Activated T-helper 2 cell treated with anti-CD3 and anti-CD28 coated beads, Interferon-gamma antibody, Interleukin-2, Interleukin-4, amounts not matched to agents 10 μg/mL and 5 μg/mL and 100 μg/mL, durations not matched to agents 14 hours and 24 hours and 36 hours (primary cell): ENCODE measurements at regions not wholly inside any gene's neighbourhood (a gene's known extent, or its start where the extent isn't known, plus 50 kb on each side); places are given as distances from the start of the nearest gene placed in this dataset.
A peak's percentile ranks its signal among the peaks of the same experiment; 100 is the strongest.
"Not testable (repeated sequence)": the region's sequence is repeated elsewhere in the genome, so short reads cannot be mapped to it uniquely, and the experiment has no call there.

ENCODE experiments used
- DNase-seq: peaks from one replicate; pipeline ENCODE4 v3.0.0; 2021; ENCODE audit warnings: low spot score
- H3K27ac Mint-ChIP-seq: one replicate; pipeline ENCODE4 v1.8.0; 2021; ENCODE audit warnings: mixed read lengths
- H3K27me3 Mint-ChIP-seq: one replicate; pipeline ENCODE4 v1.8.0; 2021; ENCODE audit warnings: low read depth, mixed read lengths
- H3K36me3 Mint-ChIP-seq: one replicate; pipeline ENCODE4 v1.8.0; 2021; ENCODE audit warnings: low read depth, mixed read lengths
- H3K4me1 Mint-ChIP-seq: one replicate; pipeline ENCODE4 v1.8.0; 2021; ENCODE audit warnings: low read depth, mixed read lengths
- H3K4me3 Mint-ChIP-seq: one replicate; pipeline ENCODE4 v1.8.0; 2021; ENCODE audit warnings: low read depth, mild to moderate bottlenecking, moderate library complexity, mixed read lengths
- H3K9me3 Mint-ChIP-seq: one replicate; pipeline ENCODE4 v1.8.0; 2021; ENCODE audit warnings: mixed read lengths
- intact Hi-C: fragments of 100-400 bp; cut with micrococcal nuclease; formaldehyde crosslinking; loops from one replicate; pipeline ENCODE4 v1.15.1; 2023

- H3K4me1 Mint-ChIP-seq = no peaks in the 10 kb centered on the region
- intact Hi-C loops = no loop called here
- H3K4me3 Mint-ChIP-seq = no peak overlapping the region
- no peak overlapping the region for H3K27ac Mint-ChIP-seq
- H3K9me3 Mint-ChIP-seq = peaks cover 3% of the 10 kb centered on the region
- no peak for DNase-seq
- no peaks in the 10 kb centered on the region for H3K27me3 Mint-ChIP-seq
- H3K36me3 Mint-ChIP-seq = no peaks in the 10 kb centered on the region
Measured at GRCh38 chr12:29908157-29908556, 124.4 kb upstream of the TMTC1 start.

GRCh38 chr12:29907461-29907860, 123.7 kb upstream of the TMTC1 start:
- Mint-ChIP-seq H3K4me1 (no peaks in the 10 kb centered on the region), H3K27ac (no peak overlapping the region), H3K36me3 (no peaks in the 10 kb centered on the region), H3K4me3 (no peak overlapping the region), H3K27me3 (no peaks in the 10 kb centered on the region), H3K9me3 (peaks cover 3% of the 10 kb centered on the region)
- no peak for DNase-seq
- intact Hi-C loops = no loop called here

GRCh38 chr12:29902043-29902442, 118.3 kb upstream of the TMTC1 start:
- H3K9me3 Mint-ChIP-seq = no peaks in the 10 kb centered on the region
- no peaks in the 10 kb centered on the region for H3K36me3 Mint-ChIP-seq

GRCh38 chr12:29901585-29901984, 117.8 kb upstream of the TMTC1 start:
- Mint-ChIP-seq H3K4me1 (no peaks in the 10 kb centered on the region), H3K27me3 (no peaks in the 10 kb centered on the region), H3K27ac (no peak overlapping the region), H3K4me3 (no peak overlapping the region), H3K9me3 (no peaks in the 10 kb centered on the region), H3K36me3 (no peaks in the 10 kb centered on the region)
- no peak for DNase-seq
- intact Hi-C loops = no loop called here

More at GRCh38 chr12:29902043-29902442, 118.3 kb upstream of the TMTC1 start:
- no peaks in the 10 kb centered on the region for H3K27me3 Mint-ChIP-seq
- no peak overlapping the region for H3K27ac Mint-ChIP-seq
- no peak overlapping the region for H3K4me3 Mint-ChIP-seq
- intact Hi-C loops = no loop called here
- no peaks in the 10 kb centered on the region for H3K4me1 Mint-ChIP-seq
- no peak for DNase-seq

GRCh38 chr12:29899212-29899931, 115.6 kb upstream of the TMTC1 start:
- Mint-ChIP-seq H3K4me3 (no peak overlapping the region), H3K36me3 (no peaks in the 10 kb centered on the region), H3K27me3 (no peaks in the 10 kb centered on the region), H3K27ac (no peak overlapping the region), H3K4me1 (no peaks in the 10 kb centered on the region), H3K9me3 (no peaks in the 10 kb centered on the region)
- DNase-seq = no peak
- intact Hi-C loops = no loop called here

DNA sequence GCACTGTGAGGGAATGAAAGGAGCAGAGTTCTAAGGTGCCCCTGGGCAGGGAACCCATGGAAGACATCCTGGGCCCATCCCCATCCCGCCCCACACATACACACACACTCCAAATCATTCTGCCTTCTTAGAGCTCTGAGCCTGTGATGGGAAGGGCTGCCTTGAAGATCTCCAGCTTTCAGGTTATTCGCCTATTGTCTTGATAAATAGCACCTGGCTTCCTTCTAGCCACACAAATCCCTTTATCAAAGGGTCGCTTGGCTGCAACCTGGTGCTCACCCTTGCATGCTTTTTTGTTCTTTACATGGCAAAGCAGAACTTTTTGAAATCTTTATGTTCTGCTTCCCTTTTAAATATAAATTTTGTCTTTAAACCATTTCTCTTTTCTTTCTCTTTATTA, 112.2 kb upstream of the TMTC1 start:
- no peaks in the 10 kb centered on the region for H3K36me3 Mint-ChIP-seq
- H3K4me3 Mint-ChIP-seq = no peak overlapping the region
- no peaks in the 10 kb centered on the region for H3K9me3 Mint-ChIP-seq
- intact Hi-C loops = no loop called here
- no peaks in the 10 kb centered on the region for H3K4me1 Mint-ChIP-seq
- no peaks in the 10 kb centered on the region for H3K27me3 Mint-ChIP-seq
- H3K27ac Mint-ChIP-seq = no peak overlapping the region
- no peak for DNase-seq

GRCh38 chr12:29893002-29893401, 109.3 kb upstream of the TMTC1 start:
- DNase-seq = no peak
- H3K9me3 Mint-ChIP-seq = no peaks in the 10 kb centered on the region
- no peaks in the 10 kb centered on the region for H3K27me3 Mint-ChIP-seq
- no peaks in the 10 kb centered on the region for H3K36me3 Mint-ChIP-seq
- no peak overlapping the region for H3K4me3 Mint-ChIP-seq
- H3K4me1 Mint-ChIP-seq = no peaks in the 10 kb centered on the region
- no peak overlapping the region for H3K27ac Mint-ChIP-seq
- intact Hi-C loops = no loop called here

DNA sequence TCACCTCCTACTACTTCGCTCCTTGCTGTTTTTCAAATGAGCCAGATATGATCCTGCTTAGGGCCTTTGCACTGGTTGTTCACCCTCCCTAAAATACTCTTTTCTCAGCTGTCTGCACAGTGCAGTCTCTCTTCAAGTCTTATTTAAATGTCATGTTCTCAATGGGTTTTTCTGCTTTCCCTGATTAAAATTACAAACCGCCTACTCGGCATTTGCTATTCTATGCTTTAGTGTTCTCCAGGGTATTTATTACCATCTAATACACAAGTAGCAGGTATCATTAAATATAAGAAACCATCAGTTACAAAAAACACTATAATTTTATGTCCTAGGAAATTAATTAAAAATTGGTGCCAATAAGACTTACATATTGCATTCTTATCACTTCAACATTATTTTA, 108.0 kb upstream of the TMTC1 start:
- Mint-ChIP-seq H3K4me1 (no peaks in the 10 kb centered on the region), H3K27ac (no peak overlapping the region), H3K9me3 (no peaks in the 10 kb centered on the region), H3K27me3 (no peaks in the 10 kb centered on the region), H3K36me3 (no peaks in the 10 kb centered on the region), H3K4me3 (no peak overlapping the region)
- DNase-seq = no peak
- intact Hi-C loops = no loop called here

DNA sequence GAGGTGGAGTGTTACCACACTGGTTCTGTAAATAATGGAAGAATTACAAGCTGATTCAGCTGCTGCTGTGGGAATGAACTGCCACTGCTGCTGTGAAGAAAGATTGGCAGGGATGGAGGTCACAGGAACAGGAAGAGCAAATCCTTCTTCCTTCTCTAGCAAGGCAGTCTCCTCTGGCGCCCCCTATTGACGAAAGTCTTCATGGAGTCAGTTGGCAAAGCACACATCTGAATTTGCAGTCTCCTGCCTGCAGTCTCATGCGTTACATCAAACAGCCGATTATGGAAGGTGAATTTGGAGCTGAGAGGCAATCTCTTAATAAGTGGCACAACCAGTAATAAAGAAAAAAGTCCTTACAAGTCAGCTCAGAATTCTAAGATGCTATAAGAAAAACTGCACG, 106.0 kb upstream of the TMTC1 start:
- no peaks in the 10 kb centered on the region for H3K4me1 Mint-ChIP-seq
- H3K4me3 Mint-ChIP-seq = no peak overlapping the region
- no peaks in the 10 kb centered on the region for H3K27me3 Mint-ChIP-seq
- no peak overlapping the region for H3K27ac Mint-ChIP-seq
- no peaks in the 10 kb centered on the region for H3K36me3 Mint-ChIP-seq
- no peaks in the 10 kb centered on the region for H3K9me3 Mint-ChIP-seq
- intact Hi-C loops = loop anchor here (5.0 kb wide), 1 partner anchor 337 kb away; no protein-coding TSS in a partner anchor
- DNase-seq = peak; percentile 10

DNA sequence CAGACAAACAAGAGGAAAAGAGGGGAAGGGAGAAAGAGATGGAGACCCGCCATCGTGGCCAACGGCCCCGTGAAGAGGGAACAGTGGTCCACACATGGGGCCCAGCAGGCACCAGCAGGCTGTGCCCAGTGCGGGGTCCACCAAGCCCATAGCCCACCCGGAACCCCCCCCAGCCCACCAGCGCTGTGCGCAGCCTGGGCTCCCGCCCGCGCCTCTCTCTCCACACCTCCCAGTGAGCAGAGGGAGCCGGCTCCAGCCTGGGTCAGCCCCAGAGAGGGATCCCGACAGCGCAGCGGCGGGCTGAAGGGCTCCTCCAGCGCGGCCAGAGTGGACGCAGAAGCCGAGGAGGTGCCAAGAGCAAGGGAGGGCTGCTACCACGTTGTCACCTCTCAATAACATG, 105.0 kb upstream of the TMTC1 start:
- H3K27me3 Mint-ChIP-seq = no peaks in the 10 kb centered on the region
- no peaks in the 10 kb centered on the region for H3K36me3 Mint-ChIP-seq
- H3K27ac Mint-ChIP-seq = no peak overlapping the region
- no peak for DNase-seq
- peaks cover 5% of the 10 kb centered on the region for H3K9me3 Mint-ChIP-seq
- H3K4me3 Mint-ChIP-seq = no peak overlapping the region
- intact Hi-C loops = loop anchor here (5.0 kb wide), 1 partner anchor 336 kb away; no protein-coding TSS in a partner anchor
- no peaks in the 10 kb centered on the region for H3K4me1 Mint-ChIP-seq

DNA sequence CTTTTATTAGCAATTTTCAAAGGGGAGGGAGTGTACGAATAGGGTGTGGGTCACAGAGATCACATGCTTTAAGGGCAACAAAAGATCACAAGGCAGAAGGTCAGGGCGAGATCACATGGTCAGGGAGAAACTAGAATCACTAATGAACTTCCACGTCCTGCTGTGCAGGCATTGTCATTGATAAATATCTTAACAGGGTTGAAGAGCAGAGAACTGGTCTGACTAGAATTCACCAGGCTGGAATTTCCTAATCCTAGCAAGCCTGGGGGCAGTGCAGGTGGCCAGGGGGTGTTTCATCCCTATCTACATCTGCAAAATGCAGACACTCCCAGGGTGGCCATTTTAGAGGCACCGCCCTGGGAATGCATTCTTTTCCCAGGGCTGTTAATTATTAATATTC, 101.2 kb upstream of the TMTC1 start:
- intact Hi-C loops = loop anchor here (5.0 kb wide), 1 partner anchor 333 kb away; no protein-coding TSS in a partner anchor
- not testable (repeated sequence) for DNase-seq, H3K9me3 Mint-ChIP-seq, H3K27me3 Mint-ChIP-seq, H3K4me3 Mint-ChIP-seq, H3K27ac Mint-ChIP-seq, H3K36me3 Mint-ChIP-seq, H3K4me1 Mint-ChIP-seq

GRCh38 chr12:29883941-29884554, 100.3 kb upstream of the TMTC1 start:
- DNase-seq = no peak
- Mint-ChIP-seq H3K27me3 (no peaks in the 10 kb centered on the region), H3K4me3 (no peak overlapping the region), H3K36me3 (no peaks in the 10 kb centered on the region), H3K4me1 (no peaks in the 10 kb centered on the region), H3K9me3 (peaks cover 7% of the 10 kb centered on the region), H3K27ac (no peak overlapping the region)
- intact Hi-C loops = no loop called here

- H3K9me3 Mint-ChIP-seq = peaks cover 7% of the 10 kb centered on the region
- no peak overlapping the region for H3K27ac Mint-ChIP-seq
- no peak for DNase-seq
Measured at GRCh38 chr12:29883525-29883924, 99.8 kb upstream of the TMTC1 start.

More at GRCh38 chr12:29883525-29883924, 99.8 kb upstream of the TMTC1 start:
- Mint-ChIP-seq H3K4me3 (no peak overlapping the region), H3K27me3 (no peaks in the 10 kb centered on the region), H3K36me3 (no peaks in the 10 kb centered on the region), H3K4me1 (no peaks in the 10 kb centered on the region)
- intact Hi-C loops = no loop called here
